ENCODE measurements at regions not wholly inside any gene's neighbourhood (a gene's known extent, or its start where the extent isn't known, plus 50 kb on each side); places are given as distances from the start of the nearest gene placed in this dataset.

- TF ChIP-seq CTCF (optimal IDR thresholded peaks at IDR 0.05 in 1 of 3, IDR thresholded peaks at IDR 0.05 in 1 of 3, conservative IDR thresholded peaks at IDR 0.05 in 1 of 3; ENCODE audit: extremely low read depth in 1 of 3, insufficient read depth in 2 of 3, low read length in 3 of 3) (no peak), EZH2 (IDR thresholded peaks at IDR 0.05; ENCODE audit: low read length) (no peak)
Observed at GRCh38 chr5:117738571-117738970, 1163.9 kb upstream of the SEMA6A start.

Measured in keratinocyte (primary cell).